GM13976 (cell line): ENCODE measurements at regions not wholly inside any gene's neighbourhood (a gene's known extent, or its start where the extent isn't known, plus 50 kb on each side); places are given as distances from the start of the nearest gene placed in this dataset.

Experiments
- DNase-seq: peaks from one replicate; pipeline ENCODE4 v3.0.0; 2012; ENCODE audit warnings: low spot score
- CTCF ChIP-seq: IDR thresholded peaks from 2 replicates; pipeline ENCODE4 v1.5.1; 2012; ENCODE audit warnings: borderline replicate concordance, mild to moderate bottlenecking; ENCODE audit not compliant: insufficient read depth; ENCODE audit errors: extremely low read depth, missing control alignments, control extremely low read depth
- in situ Hi-C: fragments of 300-500 bp; cut with MboI; formaldehyde crosslinking; loops from one replicate; pipeline ENCODE4 v1.12.0; 2022; ENCODE audit warnings: low sequenced_read_pairs, mixed read lengths, inconsistent platforms; ENCODE audit not compliant: unreplicated experiment

GRCh38 chr2:236393101-236393500, 128.9 kb upstream of the ASB18 start:
- in situ Hi-C loops = no loop called here
- TF ChIP-seq CTCF = no peak
- no peak for DNase-seq

GRCh38 chr2:236393581-236393980, 129.4 kb upstream of the ASB18 start:
- in situ Hi-C loops = no loop called here
- TF ChIP-seq CTCF = no peak
- no peak for DNase-seq

GRCh38 chr2:236394571-236394970, 130.4 kb upstream of the ASB18 start:
- no peak for DNase-seq
- in situ Hi-C loops = no loop called here
- TF ChIP-seq CTCF = no peak

- in situ Hi-C loops = no loop called here
- TF ChIP-seq CTCF = no peak
- no peak for DNase-seq
These were observed 130.9 kb upstream of the ASB18 start for GRCh38 chr2:236395067-236395466.

GRCh38 chr2:236396818-236397350, 132.7 kb upstream of the ASB18 start:
- no peak for TF ChIP-seq CTCF
- no peak for DNase-seq

GRCh38 chr2:236397681-236398080, 133.5 kb upstream of the ASB18 start:
- no peak for TF ChIP-seq CTCF
- in situ Hi-C loops = no loop called here
- no peak for DNase-seq

More at GRCh38 chr2:236396818-236397350, 132.7 kb upstream of the ASB18 start:
- in situ Hi-C loops = no loop called here

- in situ Hi-C loops = no loop called here
- TF ChIP-seq CTCF = no peak
- DNase-seq = no peak
These were observed 135.2 kb upstream of the ASB18 start for GRCh38 chr2:236399409-236399808.
